Neural progenitor cell (in vitro differentiated cells): ENCODE measurements at regions not wholly inside any gene's neighbourhood (a gene's known extent, or its start where the extent isn't known, plus 50 kb on each side); places are given as distances from the start of the nearest gene placed in this dataset.

Experiments used
- DNase-seq: peaks from one replicate; pipeline ENCODE4 v3.0.0-alpha.2; 2016; ENCODE audit warnings: low spot score
- H2AFZ ChIP-seq: fragments of 200-600 bp; sonication (generic); replicated peaks from 2 replicates; pipeline ENCODE4 v1.6.1; 2016; ENCODE audit warnings: antibody characterized with exemption
- H3F3A ChIP-seq: fragments of 200-600 bp; sonication (generic); 2 replicates; pipeline ENCODE4 v1.6.1; 2016; ENCODE audit warnings: antibody characterized with exemption, low read depth
- H3K27ac ChIP-seq: fragments of 200-600 bp; sonication (generic); 2 replicates; pipeline ENCODE4 v1.5.1; 2016; ENCODE audit warnings: mild to moderate bottlenecking
- H3K27me3 ChIP-seq: fragments of 200-600 bp; sonication (generic); 2 replicates; pipeline ENCODE4 v1.6.1; 2016; ENCODE audit warnings: mild to moderate bottlenecking, moderate library complexity
- H3K36me3 ChIP-seq: fragments of 200-600 bp; sonication (generic); 2 replicates; pipeline ENCODE4 v1.5.1; 2016
- H3K4me1 ChIP-seq: fragments of 200-600 bp; sonication (generic); 2 replicates; pipeline ENCODE4 v1.6.1; 2016; ENCODE audit warnings: mixed run types
- H3K4me2 ChIP-seq: fragments of 200-600 bp; sonication (generic); 2 replicates; pipeline ENCODE4 v1.6.1; 2016
- H3K4me3 ChIP-seq: fragments of 200-600 bp; sonication (generic); 2 replicates; pipeline ENCODE4 v1.5.1; 2016
- H3K79me2 ChIP-seq: fragments of 200-600 bp; sonication (generic); 2 replicates; pipeline ENCODE4 v1.6.1; 2016; ENCODE audit warnings: low read depth
- H3K9ac ChIP-seq: fragments of 200-600 bp; sonication (generic); 2 replicates; pipeline ENCODE4 v1.6.1; 2016
- H3K9me3 ChIP-seq: fragments of 200-600 bp; sonication (generic); 2 replicates; pipeline ENCODE4 v1.5.1; 2016; ENCODE audit warnings: low read depth
- H4K20me1 ChIP-seq: fragments of 200-600 bp; sonication (generic); 2 replicates; pipeline ENCODE4 v1.6.1; 2016; ENCODE audit warnings: low read depth
- H3K27ac Mint-ChIP-seq: 3 replicates; pipeline ENCODE4 v1.8.0; 2021; ENCODE audit warnings: mixed read lengths
- H3K27me3 Mint-ChIP-seq: 2 replicates; pipeline ENCODE4 v1.8.0; 2022; ENCODE audit warnings: low read depth, mild to moderate bottlenecking, inconsistent platforms, moderate library complexity, mixed read lengths; ENCODE audit not compliant: insufficient read depth
- H3K36me3 Mint-ChIP-seq: 3 replicates; pipeline ENCODE4 v1.8.0; 2021; ENCODE audit warnings: mixed read lengths
- H3K4me1 Mint-ChIP-seq: 3 replicates; pipeline ENCODE4 v1.8.0; 2021; ENCODE audit warnings: mixed read lengths
- H3K4me3 Mint-ChIP-seq: 3 replicates; pipeline ENCODE4 v1.8.0; 2021; ENCODE audit warnings: mild to moderate bottlenecking, moderate library complexity, mixed read lengths
- H3K9me3 Mint-ChIP-seq: 3 replicates; pipeline ENCODE4 v1.8.0; 2020; ENCODE audit warnings: mixed read lengths
- CTCF ChIP-seq: fragments of 200-600 bp; sonication (generic); IDR thresholded peaks from 2 replicates; pipeline ENCODE4 v1.5.1; 2017; ENCODE audit warnings: antibody characterized with exemption, mild to moderate bottlenecking
- EZH2 ChIP-seq: fragments of 200-600 bp; sonication (generic); IDR thresholded peaks from 2 replicates; pipeline ENCODE4 v1.6.1; 2017; ENCODE audit warnings: antibody characterized with exemption, mild to moderate bottlenecking, moderate library complexity
- EZH2phosphoT487 ChIP-seq: fragments of 200-600 bp; sonication (generic); IDR thresholded peaks from 2 replicates; pipeline ENCODE4 v1.6.1; 2017; ENCODE audit warnings: antibody characterized with exemption

GRCh38 chr5:4116834-4117233, 521.2 kb downstream of the IRX1 start:
- Histone ChIP-seq H2AFZ (no peak overlapping the region), H3K9ac (no peak overlapping the region), H3K36me3 (no peaks in the 10 kb centered on the region), H3K4me3 (no peak overlapping the region), H3F3A (no peaks in the 10 kb centered on the region), H4K20me1 (no peaks in the 10 kb centered on the region), H3K4me2 (no peak overlapping the region), H3K4me1 (no peaks in the 10 kb centered on the region), H3K9me3 (no peaks in the 10 kb centered on the region), H3K27ac (no peak overlapping the region), H3K79me2 (no peaks in the 10 kb centered on the region), H3K27me3 (no peaks in the 10 kb centered on the region)
- Mint-ChIP-seq H3K4me3 (no peak overlapping the region), H3K27me3 (no peaks in the 10 kb centered on the region), H3K27ac (no peak overlapping the region), H3K9me3 (peaks cover 4% of the 10 kb centered on the region), H3K36me3 (no peaks in the 10 kb centered on the region), H3K4me1 (peaks cover 5% of the 10 kb centered on the region)
- no peak for DNase-seq
- TF ChIP-seq EZH2phosphoT487 (no peak), EZH2 (no peak), CTCF (no peak)

GRCh38 chr5:4124221-4124970, 528.8 kb downstream of the IRX1 start:
- no peaks in the 10 kb centered on the region for H3K79me2 ChIP-seq
- no peak overlapping the region for H3K4me3 ChIP-seq
- TF ChIP-seq CTCF: no peak
- no peak for TF ChIP-seq EZH2
- TF ChIP-seq EZH2phosphoT487: no peak
- no peak for DNase-seq
- H3K27me3 ChIP-seq: no peaks in the 10 kb centered on the region
- H3K4me3 Mint-ChIP-seq: no peak overlapping the region
- no peaks in the 10 kb centered on the region for H3K4me1 ChIP-seq
- H3K9me3 ChIP-seq: no peaks in the 10 kb centered on the region
- H4K20me1 ChIP-seq: no peaks in the 10 kb centered on the region
- H2AFZ ChIP-seq: no peak overlapping the region
- peaks cover 20% of the 10 kb centered on the region for H3K9me3 Mint-ChIP-seq
- no peaks in the 10 kb centered on the region for H3K36me3 ChIP-seq
- H3F3A ChIP-seq: no peaks in the 10 kb centered on the region
- peaks cover 2% of the 10 kb centered on the region for H3K27me3 Mint-ChIP-seq
- H3K27ac ChIP-seq: no peak overlapping the region
- H3K4me1 Mint-ChIP-seq: peaks cover 10% of the 10 kb centered on the region
- H3K27ac Mint-ChIP-seq: peak overlapping the region; percentile 4
- H3K9ac ChIP-seq: no peak overlapping the region
- no peak overlapping the region for H3K4me2 ChIP-seq
- H3K36me3 Mint-ChIP-seq: no peaks in the 10 kb centered on the region

GRCh38 chr5:4128994-4129393, 533.4 kb downstream of the IRX1 start:
- Mint-ChIP-seq H3K9me3 (peaks cover 17% of the 10 kb centered on the region), H3K27ac (no peak overlapping the region), H3K36me3 (no peaks in the 10 kb centered on the region), H3K27me3 (peaks cover 2% of the 10 kb centered on the region), H3K4me3 (no peak overlapping the region), H3K4me1 (peaks cover 9% of the 10 kb centered on the region)
- Histone ChIP-seq H3K4me3 (no peak overlapping the region), H3K79me2 (no peaks in the 10 kb centered on the region), H3K36me3 (no peaks in the 10 kb centered on the region), H3K4me2 (no peak overlapping the region), H3F3A (no peaks in the 10 kb centered on the region), H3K27me3 (no peaks in the 10 kb centered on the region), H3K9me3 (no peaks in the 10 kb centered on the region), H4K20me1 (no peaks in the 10 kb centered on the region), H3K4me1 (no peaks in the 10 kb centered on the region), H3K27ac (no peak overlapping the region), H3K9ac (no peak overlapping the region), H2AFZ (no peak overlapping the region)
- TF ChIP-seq EZH2: no peak
- no peak for TF ChIP-seq EZH2phosphoT487
- TF ChIP-seq CTCF: no peak
- DNase-seq: no peak
